GM23338 (cell line): ENCODE measurements at regions not wholly inside any gene's neighbourhood (a gene's known extent, or its start where the extent isn't known, plus 50 kb on each side); places are given as distances from the start of the nearest gene placed in this dataset.

ENCODE experiments used
- CTCF ChIP-seq, 2 experiments: fragments of 200-600 bp in 1 of 2; sonication (generic) in 1 of 2; conservative IDR thresholded peaks; 2 replicates each; pipeline versions ENCODE4 v1.5.1 to v1.6.1; 2016 to 2017; ENCODE audit warnings: antibody characterized with exemption in 2 of 2, low read depth in 2 of 2, mild to moderate bottlenecking in 2 of 2, moderate library complexity in 1 of 2
- REST ChIP-seq: IDR thresholded peaks from one replicate; pipeline ENCODE4 v1.6.1; 2018; ENCODE audit warnings: antibody characterized with exemption; ENCODE audit not compliant: unreplicated experiment
- ZNF114 ChIP-seq: fragments of 250-450 bp; sonication (Bioruptor Pico); IDR thresholded peaks from 2 replicates; pipeline ENCODE4 v1.5.0; 2020; ENCODE audit warnings: mild to moderate bottlenecking, moderate library complexity

GRCh38 chr10:89082086-89082485, 91.5 kb downstream of the FAS start:
- TF ChIP-seq CTCF (conservative IDR thresholded peaks at IDR 0.05; ENCODE audit: low read depth in 2 of 2) (no peak), ZNF114 (CRISPR knock-in tag) (no peak), REST (no peak)
